ENCODE measurements at regions not wholly inside any gene's neighbourhood (a gene's known extent, or its start where the extent isn't known, plus 50 kb on each side); places are given as distances from the start of the nearest gene placed in this dataset.

- no peak for DNase-seq
These were observed 583.6 kb downstream of the TCERG1L start for GRCh38 chr10:130727766-130728490.

- DNase-seq: no peak
These were observed 582.8 kb downstream of the TCERG1L start for GRCh38 chr10:130728531-130729215.

GRCh38 chr10:130729876-130730275, 581.6 kb downstream of the TCERG1L start:
- no peak for DNase-seq

- DNase-seq: no peak
These were observed 574.3 kb downstream of the TCERG1L start for GRCh38 chr10:130737186-130737585.

- peak in 2 of 4 experiments; percentile 30 to 39 for DNase-seq
These were observed 573.9 kb downstream of the TCERG1L start for GRCh38 chr10:130737621-130738020.

GRCh38 chr10:130739016-130739756, 572.3 kb downstream of the TCERG1L start:
- no peak for DNase-seq

- no peak for DNase-seq
These were observed 571.8 kb downstream of the TCERG1L start for GRCh38 chr10:130739757-130740145.

GRCh38 chr10:130740166-130740565, 571.4 kb downstream of the TCERG1L start:
- DNase-seq: no peak

GRCh38 chr10:130740915-130741750, 570.4 kb downstream of the TCERG1L start:
- DNase-seq: no peak

GRCh38 chr10:130741901-130742855, 569.3 kb downstream of the TCERG1L start:
- DNase-seq: no peak

GRCh38 chr10:130742941-130743675, 568.4 kb downstream of the TCERG1L start:
- DNase-seq: no peak

GRCh38 chr10:130743751-130744271, 567.7 kb downstream of the TCERG1L start:
- no peak for DNase-seq

- DNase-seq: no peak
These were observed 566.9 kb downstream of the TCERG1L start for GRCh38 chr10:130744631-130745030.

GRCh38 chr10:130745251-130745650, 566.3 kb downstream of the TCERG1L start:
- DNase-seq: no peak

- DNase-seq: no peak
These were observed 565.7 kb downstream of the TCERG1L start for GRCh38 chr10:130745821-130746220.

GRCh38 chr10:130746311-130746710, 565.2 kb downstream of the TCERG1L start:
- DNase-seq: no peak

GRCh38 chr10:130747356-130747755, 564.2 kb downstream of the TCERG1L start:
- peak in 1 of 4 experiments; percentile 1 for DNase-seq

GRCh38 chr10:130747946-130748345, 563.6 kb downstream of the TCERG1L start:
- DNase-seq: no peak

GRCh38 chr10:130748409-130749057, 563.0 kb downstream of the TCERG1L start:
- DNase-seq: no peak

- DNase-seq: no peak
These were observed 561.6 kb downstream of the TCERG1L start for GRCh38 chr10:130749911-130750310.

Data from suppressor macrophage (primary cell).